Erythroblast (primary cell): ENCODE measurements at regions not wholly inside any gene's neighbourhood (a gene's known extent, or its start where the extent isn't known, plus 50 kb on each side); places are given as distances from the start of the nearest gene placed in this dataset.

Experiments
- GATA1 ChIP-seq: IDR thresholded peaks from 2 replicates; pipeline ENCODE4 v1.6.1; 2011; ENCODE audit warnings: low read depth, mild to moderate bottlenecking, control low read depth, low read length, moderate library complexity
- POLR2A ChIP-seq: IDR thresholded peaks from 2 replicates; pipeline ENCODE4 v1.6.1; 2011; ENCODE audit warnings: mild to moderate bottlenecking, low read length

DNA sequence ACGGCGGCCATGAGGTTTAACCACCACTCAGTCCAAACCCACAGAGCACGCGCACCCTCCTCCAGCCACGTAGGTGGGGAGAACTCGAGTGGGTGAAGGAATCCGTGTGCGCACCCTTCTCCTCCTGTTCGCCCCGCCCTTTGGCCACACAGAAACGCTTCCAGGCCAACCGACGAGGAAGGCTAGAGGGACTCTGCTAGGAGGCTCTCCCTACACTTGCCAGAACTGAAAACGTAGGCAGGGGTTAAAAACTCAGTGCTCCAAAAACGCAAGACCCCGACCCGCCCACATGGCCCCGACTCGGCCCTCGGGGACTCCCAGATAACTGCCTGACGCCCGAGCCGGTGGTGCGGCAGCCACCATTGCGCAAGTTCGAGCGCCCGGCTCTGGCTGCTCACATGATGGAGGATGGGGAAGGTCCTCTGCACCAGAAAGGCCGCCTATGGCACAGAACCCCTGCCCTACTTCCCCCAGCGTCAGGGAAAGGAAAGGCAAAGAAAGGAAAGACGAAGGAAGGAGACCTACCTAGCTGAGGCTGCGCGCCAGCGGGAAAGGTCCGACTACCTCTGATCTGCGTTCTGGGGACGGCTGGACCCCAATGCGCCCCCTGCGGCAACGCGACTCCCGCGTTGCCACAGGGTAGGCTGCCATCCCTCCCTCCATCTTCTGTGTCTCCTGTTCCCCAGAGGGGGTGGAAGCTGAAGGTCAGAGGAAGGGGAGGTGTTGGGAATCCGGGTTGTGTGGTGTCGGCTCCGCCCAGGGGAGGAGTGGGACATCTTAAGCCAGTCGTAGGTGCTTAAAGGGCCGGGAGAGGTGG lies 201.9 kb upstream of the AGTR2 start:
- TF ChIP-seq POLR2A, result no peak
- no peak for TF ChIP-seq GATA1
